Vagina (tissue), 2 donors: ENCODE measurements at regions not wholly inside any gene's neighbourhood (a gene's known extent, or its start where the extent isn't known, plus 50 kb on each side); places are given as distances from the start of the nearest gene placed in this dataset.

Experiments used
- DNase-seq, 2 donors: peaks; one replicate each; pipeline ENCODE4 v3.0.0-alpha.2; 2017; ENCODE audit errors: extremely low spot score in 2 of 2
- H3K27ac ChIP-seq: fragments of 200-600 bp; sonication (generic); one replicate; pipeline ENCODE4 v1.5.1; 2019
- H3K27me3 ChIP-seq: fragments of 200-600 bp; sonication (generic); one replicate; pipeline ENCODE4 v1.5.1; 2019
- H3K36me3 ChIP-seq, 2 donors: fragments of 200-600 bp; sonication (generic); one replicate each; pipeline ENCODE4 v1.5.1; 2017 to 2019
- H3K4me1 ChIP-seq: fragments of 200-600 bp; sonication (generic); one replicate; pipeline ENCODE4 v1.5.1; 2019
- H3K4me3 ChIP-seq, 2 donors: fragments of 200-600 bp; sonication (generic); 1 replicate in 1 of 2; 2 replicates in 1 of 2; pipeline ENCODE4 v1.5.1; 2016 to 2019
- H3K9me3 ChIP-seq: fragments of 200-600 bp; sonication (generic); one replicate; pipeline ENCODE4 v1.5.1; 2019
- POLR2A ChIP-seq, 2 donors: fragments of 450-650 bp; IDR thresholded peaks; one replicate each; pipeline ENCODE4 v1.6.1; 2017; ENCODE audit warnings: antibody characterized with exemption in 2 of 2, mild to moderate bottlenecking in 2 of 2, moderate library complexity in 2 of 2
- POLR2AphosphoS5 ChIP-seq, 2 donors: sonication (generic); formaldehyde crosslinking; IDR thresholded peaks; one replicate each; pipeline ENCODE4 v1.9.0; 2017; ENCODE audit warnings: antibody characterized with exemption in 2 of 2, mild to moderate bottlenecking in 2 of 2, low read depth in 1 of 2; ENCODE audit not compliant: insufficient read depth in 1 of 2
- intact Hi-C: fragments of 100-400 bp; cut with DNase I; formaldehyde crosslinking; loops from one replicate; pipeline ENCODE4 v1.15.1; 2023
- TF ChIP-seq, protein P1 (sequence below), 3 experiments: fragments of 450-650 bp in 2 of 3; fragments of 200-600 bp in 1 of 3; sonication (generic) in 1 of 3; IDR thresholded peaks; one replicate each; pipeline ENCODE4 v1.5.1; 2017 to 2019; ENCODE audit warnings: antibody characterized with exemption in 3 of 3, mild to moderate bottlenecking in 2 of 3, moderate library complexity in 2 of 3

DNA sequence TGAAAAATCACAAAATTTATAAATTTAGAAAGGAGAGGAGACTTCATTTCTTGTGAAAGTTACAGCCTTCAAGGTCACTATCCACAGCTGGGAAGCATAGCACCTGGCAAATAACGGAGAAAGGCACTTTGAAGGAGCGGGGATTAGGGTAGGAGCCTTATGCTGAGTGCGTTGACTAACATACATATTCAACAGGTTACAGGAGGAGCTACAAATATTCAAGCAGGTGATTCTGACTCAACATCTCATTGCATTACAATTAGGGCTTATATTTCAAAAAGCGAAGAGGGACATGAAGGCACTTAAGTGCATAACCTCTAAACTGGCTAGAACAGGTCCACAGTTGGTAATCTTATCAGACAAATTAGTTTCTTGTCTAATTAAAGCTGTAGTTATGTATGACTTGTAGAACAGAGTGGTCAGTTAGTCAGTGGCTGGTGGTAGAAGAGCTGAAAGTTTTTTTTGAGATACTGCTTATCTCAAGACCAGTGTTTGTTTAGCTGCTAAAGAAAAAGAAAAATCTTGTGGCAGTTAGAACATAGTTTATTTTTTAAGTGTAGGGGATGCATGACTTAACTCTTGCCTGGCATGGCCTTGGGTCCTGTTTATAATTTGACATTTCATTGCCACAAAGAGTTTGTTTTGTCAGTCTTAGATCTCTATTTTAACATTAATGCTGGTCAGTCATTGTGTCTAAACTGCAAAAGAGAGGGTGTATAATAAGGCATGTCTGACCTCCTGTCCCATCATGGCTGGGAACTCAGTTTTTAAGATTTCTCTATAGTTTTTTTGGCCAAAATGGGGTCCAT is 311.5 kb downstream of the DUSP10 start:
- TF ChIP-seq POLR2A (IDR thresholded peaks at IDR 0.05) = no peak
- TF ChIP-seq, protein P1, sequence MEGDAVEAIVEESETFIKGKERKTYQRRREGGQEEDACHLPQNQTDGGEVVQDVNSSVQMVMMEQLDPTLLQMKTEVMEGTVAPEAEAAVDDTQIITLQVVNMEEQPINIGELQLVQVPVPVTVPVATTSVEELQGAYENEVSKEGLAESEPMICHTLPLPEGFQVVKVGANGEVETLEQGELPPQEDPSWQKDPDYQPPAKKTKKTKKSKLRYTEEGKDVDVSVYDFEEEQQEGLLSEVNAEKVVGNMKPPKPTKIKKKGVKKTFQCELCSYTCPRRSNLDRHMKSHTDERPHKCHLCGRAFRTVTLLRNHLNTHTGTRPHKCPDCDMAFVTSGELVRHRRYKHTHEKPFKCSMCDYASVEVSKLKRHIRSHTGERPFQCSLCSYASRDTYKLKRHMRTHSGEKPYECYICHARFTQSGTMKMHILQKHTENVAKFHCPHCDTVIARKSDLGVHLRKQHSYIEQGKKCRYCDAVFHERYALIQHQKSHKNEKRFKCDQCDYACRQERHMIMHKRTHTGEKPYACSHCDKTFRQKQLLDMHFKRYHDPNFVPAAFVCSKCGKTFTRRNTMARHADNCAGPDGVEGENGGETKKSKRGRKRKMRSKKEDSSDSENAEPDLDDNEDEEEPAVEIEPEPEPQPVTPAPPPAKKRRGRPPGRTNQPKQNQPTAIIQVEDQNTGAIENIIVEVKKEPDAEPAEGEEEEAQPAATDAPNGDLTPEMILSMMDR (IDR thresholded peaks at IDR 0.05) = no peak
- no peak for TF ChIP-seq POLR2AphosphoS5 (IDR thresholded peaks at IDR 0.05; ENCODE audit: insufficient read depth in 1 of 2, low read depth in 1 of 2)
- Histone ChIP-seq H3K4me3 (no peak overlapping the region), H3K27me3 (no peaks in the 10 kb centered on the region), H3K9me3 (no peaks in the 10 kb centered on the region), H3K27ac (no peak overlapping the region), H3K4me1 (no peaks in the 10 kb centered on the region), H3K36me3 (no peaks in the 10 kb centered on the region)
- intact Hi-C loops = loop anchor here (10.0 kb wide), 1 partner anchor 616 kb away; no protein-coding TSS in a partner anchor
- no peak for DNase-seq

DNA sequence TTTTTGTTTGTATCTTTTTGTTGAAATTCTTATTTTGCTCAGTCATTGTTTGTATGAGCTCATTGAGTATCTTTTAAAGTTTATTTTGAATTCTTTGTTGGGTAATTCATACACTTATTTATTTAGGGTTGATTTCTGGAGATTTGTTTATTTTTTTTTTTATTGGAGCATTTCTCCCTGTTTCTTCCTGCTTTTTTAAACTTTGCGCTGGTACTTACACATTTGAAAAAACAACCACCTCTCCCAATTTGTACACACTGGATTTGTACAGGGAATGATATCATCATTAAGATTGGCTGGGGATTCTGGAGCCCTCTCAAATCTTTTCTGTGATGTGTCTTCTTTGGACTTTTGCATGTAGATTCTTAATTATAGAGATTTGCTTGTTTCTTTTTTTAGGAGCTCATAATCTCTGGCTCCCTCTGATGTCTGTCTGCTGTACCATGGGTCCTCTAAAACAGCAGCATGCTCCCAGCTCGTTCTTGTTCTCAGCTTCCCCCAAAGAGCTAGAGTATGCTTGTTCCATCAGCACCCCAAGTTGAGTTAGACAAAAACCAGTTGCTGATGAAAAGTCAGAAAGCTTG is 310.7 kb downstream of the DUSP10 start:
- intact Hi-C loops = loop anchor here (10.0 kb wide), 1 partner anchor 616 kb away; no protein-coding TSS in a partner anchor
- Histone ChIP-seq H3K36me3 (no peaks in the 10 kb centered on the region), H3K9me3 (no peaks in the 10 kb centered on the region), H3K4me3 (no peak overlapping the region), H3K27ac (no peak overlapping the region), H3K4me1 (no peaks in the 10 kb centered on the region), H3K27me3 (no peaks in the 10 kb centered on the region)
- TF ChIP-seq, protein P1 (IDR thresholded peaks at IDR 0.05) = no peak
- TF ChIP-seq POLR2AphosphoS5 (IDR thresholded peaks at IDR 0.05; ENCODE audit: insufficient read depth in 1 of 2, low read depth in 1 of 2) = no peak
- no peak for TF ChIP-seq POLR2A (IDR thresholded peaks at IDR 0.05)
- no peak for DNase-seq

DNA sequence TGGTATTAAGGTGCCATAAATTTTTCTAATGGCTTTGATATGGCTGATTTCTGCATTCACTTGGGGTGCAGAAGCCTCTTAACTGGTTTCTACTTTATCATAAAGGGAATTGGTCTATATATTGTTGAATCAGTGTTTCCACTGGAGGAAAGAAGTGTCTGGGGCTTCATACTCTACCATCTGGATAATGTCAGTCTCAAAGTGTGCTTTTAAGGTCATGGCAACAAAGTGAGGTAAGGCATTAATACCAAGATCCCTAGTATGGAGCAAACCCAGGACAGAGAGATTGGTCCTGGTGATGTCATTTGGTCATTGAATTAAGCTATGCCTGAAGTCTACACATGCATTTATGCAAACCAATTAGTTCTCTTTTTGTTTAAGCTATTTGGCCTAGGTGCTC is 309.9 kb downstream of the DUSP10 start:
- Histone ChIP-seq H3K27me3 (no peaks in the 10 kb centered on the region), H3K4me3 (no peak overlapping the region), H3K36me3 (no peaks in the 10 kb centered on the region), H3K9me3 (no peaks in the 10 kb centered on the region), H3K4me1 (no peaks in the 10 kb centered on the region), H3K27ac (no peak overlapping the region)
- DNase-seq = no peak
- no peak for TF ChIP-seq POLR2AphosphoS5 (IDR thresholded peaks at IDR 0.05; ENCODE audit: insufficient read depth in 1 of 2, low read depth in 1 of 2)
- TF ChIP-seq POLR2A (IDR thresholded peaks at IDR 0.05) = no peak
- TF ChIP-seq, protein P1 (IDR thresholded peaks at IDR 0.05) = no peak
- intact Hi-C loops = loop anchor here (10.0 kb wide), 1 partner anchor 617 kb away; no protein-coding TSS in a partner anchor

DNA sequence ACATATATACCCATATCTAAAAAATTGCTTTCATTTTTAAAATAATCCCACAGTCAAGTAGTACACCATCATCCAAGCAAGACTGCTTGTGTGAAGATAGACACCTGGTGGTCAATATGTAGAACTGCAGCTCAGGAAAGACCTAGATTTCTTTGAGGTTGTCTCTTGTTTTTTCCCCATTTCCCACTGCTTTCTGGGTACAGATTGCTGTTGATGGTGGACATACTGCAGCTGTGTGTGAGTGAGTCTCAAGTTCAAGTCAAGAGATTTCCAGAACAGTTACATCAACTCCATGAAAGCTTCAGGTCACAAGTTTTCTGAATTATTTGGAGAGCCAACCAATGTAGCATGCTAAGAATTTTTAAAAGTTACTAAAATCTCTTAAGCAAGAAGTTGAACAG is 306.4 kb downstream of the DUSP10 start:
- Histone ChIP-seq H3K27me3 (no peaks in the 10 kb centered on the region), H3K4me1 (peaks cover 6% of the 10 kb centered on the region), H3K27ac (no peak overlapping the region), H3K36me3 (no peaks in the 10 kb centered on the region), H3K9me3 (no peaks in the 10 kb centered on the region), H3K4me3 (no peak overlapping the region)
- DNase-seq = no peak
- intact Hi-C loops = loop anchor here (5.0 to 10.0 kb wide), 3 partner anchors 173 to 621 kb away; no protein-coding TSS in a partner anchor
- TF ChIP-seq, protein P1 (IDR thresholded peaks at IDR 0.05) = peak; percentile 83 to 91 (median 84)
- no peak for TF ChIP-seq POLR2A (IDR thresholded peaks at IDR 0.05)

DNA sequence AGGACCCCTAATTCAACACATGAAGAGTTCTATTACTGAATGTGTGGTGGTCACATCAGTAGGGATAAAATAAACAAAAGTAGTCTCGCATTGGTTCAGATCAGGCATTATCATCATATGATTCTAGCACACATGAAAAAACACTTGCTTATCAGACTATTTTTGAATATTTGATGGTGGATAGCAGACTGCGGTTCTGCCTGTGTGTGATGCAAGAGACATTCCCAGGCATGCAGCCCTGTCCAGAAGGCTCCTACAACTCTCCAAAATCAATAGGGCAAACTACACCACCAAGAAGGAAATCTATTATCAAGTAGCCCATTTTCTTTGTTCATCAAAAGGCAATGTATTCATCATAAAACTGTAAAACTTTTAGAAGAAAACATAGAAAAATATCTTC is 304.7 kb downstream of the DUSP10 start:
- no peaks in the 10 kb centered on the region for H3K9me3 ChIP-seq
- H3K27ac ChIP-seq = no peak overlapping the region
- DNase-seq = no peak
- TF ChIP-seq, protein P1 (IDR thresholded peaks at IDR 0.05) = no peak
- no peak for TF ChIP-seq POLR2AphosphoS5 (IDR thresholded peaks at IDR 0.05; ENCODE audit: insufficient read depth in 1 of 2, low read depth in 1 of 2)
- TF ChIP-seq POLR2A (IDR thresholded peaks at IDR 0.05) = no peak
- H3K27me3 ChIP-seq = no peaks in the 10 kb centered on the region
- no peaks in the 10 kb centered on the region for H3K36me3 ChIP-seq
- H3K4me3 ChIP-seq = no peak overlapping the region
- H3K4me1 ChIP-seq = peaks cover 13% of the 10 kb centered on the region
- intact Hi-C loops = loop anchor here (5.0 to 10.0 kb wide), 3 partner anchors 175 to 622 kb away; no protein-coding TSS in a partner anchor
